Hematopoietic multipotent progenitor cell treated with erythropoietin and hydrocortisone succinate and interleukin-3 and kit ligand, for 17 days (in vitro differentiated cells): ENCODE measurements at regions not wholly inside any gene's neighbourhood (a gene's known extent, or its start where the extent isn't known, plus 50 kb on each side); places are given as distances from the start of the nearest gene placed in this dataset.

Experiments used
- DNase-seq: peaks from one replicate; pipeline ENCODE4 v3.0.0-alpha.2; 2015; ENCODE audit warnings: low spot score

- DNase-seq = no peak
Observed at GRCh38 chrX:38991656-38992440, 190.6 kb downstream of the MID1IP1 start.

GRCh38 chrX:38992441-38993096 is 191.3 kb downstream of the MID1IP1 start:
- DNase-seq = no peak

- no peak for DNase-seq
Observed at GRCh38 chrX:38993500-38993899, 192.2 kb downstream of the MID1IP1 start.

- no peak for DNase-seq
Observed at GRCh38 chrX:38999099-38999498, 197.8 kb downstream of the MID1IP1 start.

- no peak for DNase-seq
Observed at GRCh38 chrX:38999967-39000745, 198.9 kb downstream of the MID1IP1 start.

GRCh38 chrX:39000802-39001201 is 199.5 kb downstream of the MID1IP1 start:
- no peak for DNase-seq

GRCh38 chrX:39002466-39002865 is 201.2 kb downstream of the MID1IP1 start:
- no peak for DNase-seq

- DNase-seq = no peak
Observed at GRCh38 chrX:39008549-39008948, 207.3 kb downstream of the MID1IP1 start.

GRCh38 chrX:39011454-39012221 is 210.4 kb downstream of the MID1IP1 start:
- no peak for DNase-seq

GRCh38 chrX:39012621-39013111 is 211.4 kb downstream of the MID1IP1 start:
- no peak for DNase-seq

GRCh38 chrX:39016556-39016955 is 215.3 kb downstream of the MID1IP1 start:
- DNase-seq = no peak

- peak; percentile 3 for DNase-seq
Observed at GRCh38 chrX:39017077-39017476, 215.8 kb downstream of the MID1IP1 start.

GRCh38 chrX:39017716-39018115 is 216.5 kb downstream of the MID1IP1 start:
- DNase-seq = no peak

- DNase-seq = no peak
Observed at GRCh38 chrX:39018541-39018940, 217.3 kb downstream of the MID1IP1 start.

GRCh38 chrX:39019056-39019455 is 217.8 kb downstream of the MID1IP1 start:
- no peak for DNase-seq

- no peak for DNase-seq
Observed at GRCh38 chrX:39020051-39020669, 218.9 kb downstream of the MID1IP1 start.

- no peak for DNase-seq
Observed at GRCh38 chrX:39022106-39022505, 220.8 kb downstream of the MID1IP1 start.

GRCh38 chrX:39029221-39029620 is 228.0 kb downstream of the MID1IP1 start:
- DNase-seq = no peak

- no peak for DNase-seq
Observed at GRCh38 chrX:39030636-39031035, 229.4 kb downstream of the MID1IP1 start.

- DNase-seq = no peak
Observed at GRCh38 chrX:39039890-39040289, 238.6 kb downstream of the MID1IP1 start.

GRCh38 chrX:39043838-39044550 is 242.7 kb downstream of the MID1IP1 start:
- DNase-seq = no peak
